ENCODE measurements at regions not wholly inside any gene's neighbourhood (a gene's known extent, or its start where the extent isn't known, plus 50 kb on each side); places are given as distances from the start of the nearest gene placed in this dataset.
"Not testable (repeated sequence)": the region's sequence is repeated elsewhere in the genome, so short reads cannot be mapped to it uniquely, and the experiment has no call there.

DNA sequence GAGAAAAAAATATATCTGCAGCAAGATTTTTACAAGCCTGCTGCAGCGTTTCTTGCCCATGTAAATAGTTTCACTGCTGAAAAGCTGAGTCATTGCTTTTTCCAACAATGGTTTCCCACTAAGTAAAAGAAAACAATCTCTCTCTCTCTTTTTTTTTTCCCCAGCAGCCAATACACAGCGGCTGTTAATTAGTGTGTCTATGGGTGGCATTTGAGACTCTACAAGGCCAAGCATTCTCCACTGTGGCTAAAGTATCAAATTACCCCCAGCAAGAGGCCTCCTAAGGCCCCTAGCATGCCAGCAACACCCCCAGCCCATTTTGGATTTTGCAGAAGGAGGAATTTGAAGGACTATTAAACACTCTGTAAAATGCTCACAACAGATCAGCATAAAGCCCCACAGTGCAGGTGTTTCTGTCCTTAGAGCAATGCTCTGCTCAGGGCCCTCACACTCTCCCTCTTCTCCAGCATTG, 837.4 kb downstream of the TRIML1 start:
- DNase-seq, result no peak

DNA sequence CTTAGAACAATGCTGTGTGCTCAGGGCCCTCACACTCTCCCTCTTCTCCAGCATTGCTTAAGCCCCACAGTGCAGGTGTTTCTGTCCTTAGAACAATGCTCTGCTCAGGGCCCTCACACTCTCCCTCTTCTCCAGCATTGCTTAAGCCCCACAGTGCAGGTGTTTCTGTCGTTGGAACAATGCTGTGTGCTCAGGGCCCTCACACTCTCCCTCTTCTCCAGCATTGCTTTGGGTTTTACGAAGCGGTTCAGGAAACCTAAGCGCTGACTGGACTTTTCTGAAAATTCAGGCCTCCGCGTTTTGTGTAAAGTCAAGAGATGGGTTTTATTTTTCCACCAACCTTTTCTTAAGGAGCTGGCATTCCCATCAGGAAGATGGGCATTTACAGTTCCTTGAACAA, 838.0 kb downstream of the TRIML1 start:
- not testable (repeated sequence) for DNase-seq

DNA sequence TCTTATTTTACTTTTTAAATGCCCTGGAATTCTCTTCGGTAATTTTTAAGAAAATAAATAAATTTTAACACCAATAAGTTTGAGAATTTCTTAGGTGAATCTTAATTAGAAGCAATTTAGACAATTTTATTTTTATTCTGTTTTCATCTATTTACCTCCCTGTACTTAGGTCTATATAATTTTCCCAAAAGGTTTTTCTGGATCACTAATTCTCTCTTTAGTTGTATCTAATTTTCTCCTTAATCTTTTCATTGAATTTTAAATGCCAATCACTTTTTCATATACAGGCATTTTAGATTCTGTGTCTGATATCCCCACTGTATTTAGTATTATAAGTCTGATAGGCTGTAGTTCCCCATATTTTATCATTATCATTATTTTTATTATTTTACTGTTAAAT, 845.3 kb downstream of the TRIML1 start:
- no peak for DNase-seq

DNA sequence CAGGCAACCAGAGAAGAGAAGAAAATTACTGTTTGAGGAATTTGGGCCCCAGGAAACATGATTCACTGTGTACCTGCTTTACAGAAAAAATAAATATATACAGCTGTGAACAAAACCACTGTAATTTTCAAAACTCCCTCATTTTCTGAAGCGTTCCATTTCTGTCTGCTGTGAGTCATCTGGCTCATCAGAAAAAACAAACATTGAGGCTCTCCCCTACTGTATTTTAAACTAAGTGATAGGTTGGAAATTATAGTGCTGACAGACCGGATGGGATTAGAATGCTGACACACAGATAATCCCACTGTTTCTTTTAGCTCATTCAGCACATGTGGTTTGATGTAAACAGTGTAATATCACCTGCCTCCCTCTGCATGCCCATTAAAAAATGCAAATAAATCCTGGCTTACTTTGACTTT, 847.0 kb downstream of the TRIML1 start:
- no peak for DNase-seq

DNA sequence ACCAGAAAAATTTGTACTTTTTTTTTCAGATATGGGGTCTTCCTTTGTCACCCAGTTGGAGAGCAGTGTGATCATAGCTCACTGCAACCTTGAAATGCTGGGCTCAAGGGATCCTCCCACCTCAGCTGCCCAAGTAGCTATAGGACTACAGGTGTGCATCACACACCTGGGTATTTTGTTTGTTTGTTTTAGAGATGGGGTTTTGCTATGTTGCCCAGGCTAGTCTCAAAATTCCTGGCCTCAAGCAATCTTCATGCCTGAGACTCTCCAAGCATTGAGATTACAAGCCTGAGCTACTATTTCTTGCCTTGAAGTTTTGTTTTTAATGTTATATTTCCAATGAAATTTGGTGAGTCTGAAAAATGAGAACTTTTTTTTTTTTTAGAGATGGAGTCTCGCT, 847.8 kb downstream of the TRIML1 start:
- no peak for DNase-seq

DNA sequence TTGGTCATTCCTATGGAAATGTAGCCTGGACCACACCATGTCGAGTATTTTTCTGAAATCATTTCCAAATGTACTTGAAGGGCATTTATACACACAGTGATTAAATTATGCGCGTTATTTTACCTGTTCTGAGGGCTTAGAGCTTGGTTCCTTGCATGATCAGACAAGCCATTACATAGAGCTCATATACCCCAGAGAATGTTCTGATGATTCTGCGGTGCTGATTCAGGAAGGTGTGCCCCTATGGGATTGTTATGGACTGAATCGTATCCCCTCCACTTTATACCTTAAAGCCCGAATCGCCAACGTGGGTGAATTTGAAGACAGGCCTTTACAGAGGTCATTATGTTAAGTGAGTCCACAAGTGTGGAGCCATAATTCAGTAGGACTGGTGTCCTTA, 848.9 kb downstream of the TRIML1 start:
- DNase-seq, result no peak

DNA sequence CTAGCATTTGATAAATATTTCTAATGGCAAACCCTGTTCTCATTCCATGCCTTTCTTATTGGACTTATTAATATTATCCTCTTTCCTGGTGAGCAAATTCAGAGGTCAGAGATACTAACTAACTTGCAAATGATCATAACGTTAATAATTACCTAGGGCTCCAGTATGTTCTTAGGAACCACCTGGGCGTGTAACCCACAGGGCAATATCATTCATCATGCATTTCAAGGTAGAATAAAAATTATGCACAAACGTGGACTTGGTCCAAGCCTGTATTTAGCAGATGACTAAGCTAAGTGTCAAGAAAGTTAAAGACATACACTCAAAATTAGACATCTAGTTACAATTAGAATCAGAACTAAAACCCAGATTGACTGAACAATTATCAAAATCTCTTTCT, 850.1 kb downstream of the TRIML1 start:
- no peak for DNase-seq

DNA sequence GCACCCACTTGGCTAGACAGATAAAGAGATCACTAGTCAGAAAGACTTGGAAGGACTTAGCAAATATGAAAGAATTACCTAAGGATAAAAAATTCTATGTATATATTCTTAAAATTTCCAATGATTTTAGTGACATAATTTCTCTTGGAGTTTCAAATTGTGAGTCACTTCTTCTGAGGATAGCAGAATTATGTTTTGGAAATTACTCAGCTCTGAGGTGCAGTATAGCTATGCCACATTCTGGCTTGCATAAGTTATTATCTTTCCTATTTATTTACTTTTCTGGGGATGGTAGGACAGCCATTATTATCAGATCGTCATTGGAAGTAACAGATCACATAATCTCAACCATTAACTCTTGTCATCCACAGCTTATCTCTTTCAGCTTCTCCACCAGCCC, 853.5 kb downstream of the TRIML1 start:
- no peak for DNase-seq

DNA sequence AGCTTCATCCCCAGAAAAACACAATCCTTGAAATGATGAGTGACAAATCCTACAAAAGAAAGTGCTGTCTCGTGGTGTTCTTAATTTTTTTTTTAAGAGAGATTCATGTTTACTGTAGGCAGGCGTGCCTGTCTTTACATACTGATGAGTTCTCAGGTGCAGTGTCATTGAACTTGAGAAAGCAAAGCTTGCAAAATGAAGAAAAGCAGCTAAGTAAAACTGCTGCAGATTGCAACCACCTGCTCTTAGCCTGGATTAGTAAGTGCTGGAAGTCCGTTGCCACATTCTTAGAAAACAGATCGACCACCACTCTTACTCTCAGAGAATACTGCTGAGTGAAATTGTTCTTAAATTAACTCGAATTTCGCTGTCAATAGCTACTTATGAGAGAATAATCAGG, 854.6 kb downstream of the TRIML1 start:
- DNase-seq, result no peak

DNA sequence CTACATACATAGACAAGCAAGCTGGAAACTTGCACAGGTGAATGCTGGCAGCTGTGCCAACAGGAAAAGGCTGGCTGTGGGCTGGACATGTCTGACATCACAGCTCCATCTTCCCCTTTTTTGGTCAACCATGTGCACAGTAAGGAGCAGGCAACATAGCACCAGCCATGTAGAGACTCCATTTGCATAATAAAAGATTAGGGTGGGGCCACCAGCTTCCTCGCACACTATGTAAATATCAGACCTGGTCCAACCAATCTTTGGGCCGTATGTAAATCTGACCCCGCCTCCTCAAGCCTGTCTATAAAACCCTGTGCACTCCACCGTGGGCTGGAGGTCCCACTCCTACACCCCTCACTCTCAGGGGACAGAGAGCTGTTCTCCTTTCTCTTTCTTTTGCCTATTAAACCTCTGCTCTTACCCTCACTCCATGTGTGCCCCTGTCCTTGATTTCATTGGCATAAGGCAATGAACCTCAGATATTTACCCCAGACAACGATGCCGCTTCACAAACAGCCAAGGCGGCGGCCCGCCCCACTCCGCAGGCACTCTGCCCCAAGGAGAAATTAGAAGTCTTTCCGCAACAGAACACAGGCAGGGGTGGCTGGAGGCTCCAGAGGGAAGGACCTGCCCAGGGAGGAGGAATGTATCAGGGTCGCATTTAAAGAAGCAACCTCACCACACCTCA, 862.2 kb downstream of the TRIML1 start:
- no peak for DNase-seq

DNA sequence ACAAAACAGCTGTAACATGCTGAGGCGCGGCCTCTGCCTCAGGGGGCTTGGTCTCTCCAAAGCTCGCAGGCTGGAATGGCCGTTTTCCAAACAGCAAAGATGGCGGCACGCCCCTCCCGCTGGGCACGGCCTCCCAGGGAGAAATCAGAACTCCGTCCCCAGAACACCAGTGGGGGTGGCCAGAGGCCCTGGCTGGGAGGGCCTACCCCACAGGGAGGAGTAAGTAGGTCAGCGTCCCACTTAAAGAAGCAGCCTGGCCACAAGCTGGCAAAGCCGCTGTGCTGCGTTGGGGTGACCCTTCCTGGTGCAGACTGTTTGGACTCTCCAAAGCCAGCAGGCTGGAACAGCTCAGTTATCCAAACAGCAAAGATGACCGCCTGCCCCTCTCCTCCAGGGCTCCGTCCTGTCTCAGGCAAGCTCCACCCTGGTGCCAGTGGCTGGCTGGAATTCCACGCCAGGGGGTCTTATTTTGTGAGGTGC, 862.8 kb downstream of the TRIML1 start:
- no peak for DNase-seq

DNA sequence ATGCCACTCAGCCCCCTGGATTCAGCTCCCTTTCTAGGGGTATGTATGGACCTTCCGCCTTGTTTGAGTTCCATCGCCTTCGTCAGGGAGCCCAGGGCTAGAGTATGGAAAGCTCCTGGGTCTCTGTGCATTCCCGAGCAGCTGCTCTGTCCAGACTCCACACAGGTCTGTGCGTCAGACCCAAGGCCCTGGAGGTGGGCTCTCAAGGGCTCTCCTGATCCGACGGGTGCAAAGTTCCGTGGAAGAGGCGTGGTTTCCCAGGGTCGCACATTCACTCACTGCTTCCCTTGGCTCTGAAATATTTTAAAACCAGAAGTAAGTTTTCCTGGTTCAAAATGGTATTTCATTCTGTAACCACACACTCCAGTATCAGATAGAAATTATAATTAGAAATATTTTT, 863.2 kb downstream of the TRIML1 start:
- no peak for DNase-seq

DNA sequence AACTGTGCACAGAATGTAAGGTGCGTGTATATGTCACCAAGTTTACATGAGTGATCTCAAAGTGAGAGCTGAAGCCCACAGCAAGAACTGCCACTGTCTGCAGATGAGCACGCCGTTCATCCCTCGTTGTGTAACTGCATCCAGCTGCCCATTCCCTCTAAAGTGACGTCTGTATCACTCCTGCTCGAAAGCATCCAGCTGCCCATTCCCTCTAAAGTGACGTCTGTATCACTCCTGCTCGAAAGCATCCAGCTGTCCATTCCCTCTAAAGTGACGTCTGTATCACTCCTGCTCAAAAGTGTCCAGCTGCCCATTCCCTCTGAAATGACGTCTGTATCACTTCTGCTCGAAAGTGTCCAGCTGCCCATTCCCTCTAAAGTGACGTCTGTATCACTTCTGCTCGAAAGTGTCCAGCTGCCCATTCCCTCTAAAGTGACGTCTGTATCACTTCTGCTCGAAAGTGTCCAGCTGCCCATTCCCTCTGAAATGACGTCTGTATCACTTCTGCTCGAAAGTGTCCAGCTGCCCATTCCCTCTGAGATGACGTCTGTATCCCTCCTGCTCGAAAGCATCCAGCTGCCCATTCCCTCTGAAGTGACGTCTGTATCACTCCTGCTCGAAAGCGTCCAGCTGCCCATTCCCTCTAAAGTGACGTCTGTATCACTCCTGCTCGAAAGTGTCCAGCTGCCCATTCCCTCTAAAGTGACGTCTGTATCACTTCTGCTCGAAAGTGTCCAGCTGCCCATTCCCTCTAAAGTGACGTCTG, 871.4 kb downstream of the TRIML1 start:
- not testable (repeated sequence) for DNase-seq

DNA sequence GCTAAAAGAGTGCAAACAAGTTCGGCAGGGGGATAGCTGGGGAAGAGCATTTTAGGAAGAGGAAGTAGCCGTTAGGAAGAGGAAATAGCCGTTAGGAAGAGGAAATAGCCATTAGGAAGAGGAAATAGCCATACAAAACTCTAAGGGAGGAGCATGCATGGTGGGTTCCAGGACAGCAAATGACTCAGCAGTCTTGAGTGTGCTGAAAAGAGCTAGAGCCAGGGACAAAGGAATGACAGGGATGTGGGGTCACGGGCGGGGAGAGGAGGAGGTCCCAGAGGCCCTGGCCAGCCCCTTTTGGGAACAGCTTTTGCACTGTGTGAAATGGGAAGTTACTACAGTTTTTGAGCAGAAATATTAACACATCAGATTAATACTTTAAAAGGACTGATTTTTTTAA, 882.6 kb downstream of the TRIML1 start:
- no peak for DNase-seq

DNA sequence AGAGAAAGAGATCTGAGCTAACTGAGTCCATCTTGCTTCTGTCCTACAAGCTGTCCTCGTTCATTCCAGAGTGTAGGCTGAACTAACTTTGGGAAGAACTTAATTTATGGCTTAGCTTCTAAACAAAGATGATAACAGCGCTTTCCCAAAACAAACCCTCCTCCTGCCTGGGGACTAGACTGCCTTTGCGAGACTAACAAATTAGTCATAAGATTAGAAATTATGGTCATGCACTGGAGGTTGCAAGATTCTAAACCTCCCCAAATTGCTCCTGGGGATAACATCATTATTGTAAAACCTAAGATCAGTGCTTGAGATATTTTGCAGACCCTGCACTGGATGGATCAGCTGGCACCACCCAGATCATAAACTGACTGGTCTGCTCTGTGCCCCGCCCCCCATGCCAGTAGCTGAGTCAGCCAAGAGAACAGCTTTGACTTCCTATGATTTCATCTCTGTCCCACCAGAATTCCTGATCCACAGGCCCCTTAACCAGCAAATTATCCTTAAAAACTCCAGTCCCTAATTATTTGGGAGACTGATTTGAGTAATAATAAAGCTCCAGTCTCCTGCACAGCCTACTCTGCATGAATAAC, 883.3 kb downstream of the TRIML1 start:
- DNase-seq, result no peak

DNA sequence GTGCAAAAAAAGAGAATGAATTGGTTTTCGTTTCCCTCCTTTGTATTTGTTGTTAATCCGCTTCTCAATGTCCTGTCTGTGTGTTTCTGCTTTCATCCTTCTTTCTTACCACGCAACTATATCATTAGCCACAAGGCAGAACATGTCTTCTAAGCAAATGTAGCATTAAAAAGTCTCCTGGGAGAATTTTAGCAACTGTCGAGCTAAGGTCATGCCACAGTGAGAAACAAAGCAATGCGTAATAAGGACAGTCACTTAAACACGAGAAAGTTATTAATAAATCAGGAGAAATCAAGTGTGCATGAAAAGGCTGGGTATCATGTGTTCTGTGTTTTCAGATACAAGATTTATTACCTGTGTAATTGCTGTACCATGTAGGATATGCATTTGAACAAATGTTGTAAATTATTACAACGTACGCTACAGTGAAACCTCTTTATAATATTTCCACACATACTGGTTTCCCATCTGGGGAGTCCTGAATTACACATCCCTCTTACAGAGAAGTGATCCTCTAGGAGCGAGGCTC, 890.8 kb downstream of the TRIML1 start:
- DNase-seq, result no peak

DNA sequence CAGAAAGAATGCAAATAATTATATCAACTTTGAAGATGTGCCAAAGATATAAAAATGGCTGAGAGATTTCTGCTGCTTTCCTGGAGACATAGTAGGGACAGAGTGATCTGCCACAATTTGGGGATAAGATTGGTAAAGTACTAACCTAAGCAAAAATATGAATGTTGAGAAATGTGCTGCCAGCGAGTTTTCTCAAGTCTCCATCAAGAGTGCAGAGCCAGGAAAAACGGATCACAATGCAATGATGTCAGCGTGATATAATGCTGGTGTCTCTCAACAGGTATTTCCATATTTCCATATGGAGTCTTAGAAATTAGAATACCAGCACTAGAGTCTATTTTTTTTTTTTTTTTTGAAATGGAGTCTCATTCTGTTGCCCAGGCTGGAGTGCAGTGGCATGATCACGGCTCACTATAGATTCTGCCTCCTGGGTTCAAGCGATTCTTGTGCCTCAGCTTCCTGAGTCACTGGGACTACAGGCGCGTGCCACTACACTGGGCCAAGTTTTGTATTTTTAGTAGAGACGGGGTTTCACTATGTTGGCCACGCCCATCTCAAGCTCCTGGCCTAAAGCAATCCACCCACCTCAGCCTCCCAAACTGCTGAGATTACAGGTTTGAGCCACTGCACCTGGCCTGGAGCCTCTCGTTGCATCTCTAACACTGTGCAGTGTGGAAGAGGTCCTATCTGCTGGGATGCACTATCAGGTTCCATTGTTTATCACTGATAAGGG, 893.5 kb downstream of the TRIML1 start:
- no peak for DNase-seq

DNA sequence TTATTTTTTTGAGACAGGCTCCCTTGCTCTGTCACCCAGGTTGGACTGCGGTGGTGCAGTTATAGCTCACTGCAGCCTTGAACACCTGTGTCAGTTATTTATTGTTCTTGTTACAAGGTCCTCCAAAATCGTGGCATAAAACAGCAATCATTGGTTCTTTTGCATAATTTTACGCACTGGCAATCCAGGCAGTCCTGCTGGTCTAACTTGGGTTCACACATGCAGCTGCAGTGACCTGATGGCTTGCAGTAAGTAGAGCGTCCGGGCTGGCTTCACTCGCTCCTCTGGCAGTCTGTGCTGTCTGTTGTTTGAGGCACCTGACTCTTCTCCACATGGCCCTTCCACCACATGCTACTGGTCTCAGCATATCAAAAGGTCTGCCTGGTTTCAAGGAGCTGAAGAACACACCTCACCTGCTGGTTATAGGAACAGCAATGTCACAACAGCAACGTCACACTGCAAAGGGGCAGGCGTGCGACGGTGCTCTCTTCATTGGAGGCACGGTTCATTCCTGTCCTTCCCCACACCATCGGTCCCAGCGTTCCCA, 894.6 kb downstream of the TRIML1 start:
- DNase-seq, result no peak

DNA sequence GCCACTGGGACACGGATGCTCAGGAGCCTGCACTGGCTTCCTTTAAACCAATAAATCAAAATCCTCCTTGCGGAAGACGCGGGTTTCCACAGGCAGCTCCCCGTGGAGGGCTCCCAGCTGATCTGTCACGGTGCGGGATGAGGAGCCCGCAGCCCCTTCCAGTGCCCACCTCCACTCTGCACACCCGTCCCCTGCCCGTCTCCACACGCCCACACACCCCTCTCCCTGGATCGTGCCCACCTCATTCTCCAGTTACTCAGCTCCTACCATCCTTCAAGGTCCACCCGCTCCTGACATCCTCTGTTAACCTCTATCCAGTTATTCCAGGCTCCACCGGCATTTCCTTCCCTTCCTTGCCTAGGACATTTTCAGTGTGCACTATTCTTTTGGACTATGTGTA, 895.9 kb downstream of the TRIML1 start:
- DNase-seq, result no peak

DNA sequence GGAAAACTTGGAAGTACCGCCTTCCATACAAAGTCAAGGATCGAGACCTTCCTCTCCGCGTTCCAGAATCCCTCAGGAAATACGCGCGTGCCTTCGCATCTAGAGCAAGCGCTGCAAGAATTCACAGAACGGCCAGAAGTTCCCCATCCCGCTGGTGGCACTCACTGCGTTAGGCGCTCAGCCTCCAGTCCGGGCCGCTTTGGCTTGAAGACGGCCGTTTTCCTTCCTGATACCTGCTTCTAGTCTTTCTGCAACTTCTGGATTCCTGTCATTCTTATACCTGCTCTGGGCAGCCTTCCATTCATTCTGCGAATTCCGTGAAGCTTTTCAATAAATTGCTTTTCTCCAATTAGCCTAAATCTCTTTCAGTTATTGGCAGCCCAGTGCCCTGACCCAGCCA, 896.4 kb downstream of the TRIML1 start:
- no peak for DNase-seq

DNA sequence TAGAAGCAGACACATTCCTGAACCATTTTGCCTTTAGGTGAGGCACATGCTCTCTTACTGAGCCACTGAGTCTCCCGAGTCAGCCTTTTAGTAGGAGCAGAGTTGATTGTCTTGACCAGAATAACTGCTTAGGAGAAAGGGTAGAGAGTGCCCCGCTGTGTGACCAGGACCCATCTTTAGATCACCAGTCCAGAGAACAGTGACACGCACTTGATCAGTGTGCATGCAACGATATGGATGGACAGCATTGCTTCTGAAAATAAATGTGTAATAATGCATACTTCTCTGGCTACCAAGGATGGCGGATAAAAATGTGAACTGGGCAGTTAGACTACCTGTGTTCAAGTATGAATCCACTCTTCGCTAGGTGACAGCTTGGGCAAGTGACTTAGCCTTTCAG, 897.7 kb downstream of the TRIML1 start:
- no peak for DNase-seq

DNA sequence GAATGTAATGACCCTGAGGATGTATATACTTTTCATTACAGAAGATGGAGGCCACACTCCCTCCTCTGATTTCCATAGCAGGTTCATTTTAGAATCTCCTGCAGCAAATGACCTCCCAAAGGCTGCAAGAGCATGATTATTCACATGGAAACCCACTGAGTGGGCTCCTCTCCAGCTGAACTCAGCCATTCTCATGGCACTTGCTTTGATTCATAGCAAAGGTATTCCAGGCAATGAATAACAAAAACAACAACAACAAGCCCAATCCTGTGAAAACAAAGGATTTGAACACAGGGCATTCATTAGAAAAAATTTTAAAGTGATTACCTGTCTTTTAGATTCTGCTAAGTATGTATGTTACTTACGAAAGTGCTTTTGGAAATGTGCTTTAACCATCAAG, 894.0 kb upstream of the FRG1 start:
- DNase-seq, result no peak

DNA sequence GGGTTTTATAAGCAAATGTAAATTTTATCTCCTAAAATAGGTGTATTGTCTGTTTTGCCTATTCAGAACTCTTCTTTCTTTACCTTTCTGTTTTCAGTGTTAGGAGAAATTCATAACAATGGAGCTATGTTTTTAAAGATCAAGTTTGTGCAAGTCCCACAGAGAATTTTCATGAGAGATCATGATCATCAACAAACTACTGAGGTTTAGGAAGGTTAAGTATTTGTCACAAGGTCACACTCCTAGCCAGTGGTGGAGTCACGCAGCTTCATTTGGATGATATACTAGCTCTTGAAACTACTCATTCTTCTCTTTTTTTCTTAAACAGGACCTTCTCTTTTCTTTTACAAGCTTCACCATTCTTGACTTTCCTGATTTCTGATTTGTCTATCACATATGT, 892.6 kb upstream of the FRG1 start:
- no peak for DNase-seq
